K562 (cell line): ENCODE measurements at regions not wholly inside any gene's neighbourhood (a gene's known extent, or its start where the extent isn't known, plus 50 kb on each side); places are given as distances from the start of the nearest gene placed in this dataset.

Source experiments
- ATAC-seq: fragments of 200-7000 bp; cut with Tn5 transposase; 3 replicates; pipeline ENCODE4 v1.9.1; 2020; ENCODE audit warnings: moderate library complexity
- BruUV-seq: library from RNA; stranded (reverse); fragments of 400-500 nt; replicated peaks from 2 replicates; lab custom pipeline; 2021; lab: Mats Ljungman, UMichigan
- CTCF ChIA-PET: fragments of 300-600 bp; formaldehyde crosslinking; extraction: SDS; loops from one replicate; lab custom pipeline; 2021; ENCODE audit warnings: low intra/inter-chr PET ratio; lab: Yijun Ruan, JAX
- POLR2A ChIA-PET: fragments of 300-600, 350-650 bp; sonication (Branson Sonifier 250); formaldehyde crosslinking; extraction: SDS; loops from one replicate; lab custom pipeline; 2021; ENCODE audit warnings: antibody characterized with exemption, inconsistent platforms; lab: Yijun Ruan, JAX
- DNase-seq, 4 experiments: peaks; one replicate each; pipeline versions ENCODE4 v3.0.0 to v3.0.0-alpha.2; 2011 to 2018; ENCODE audit warnings: low spot score in 3 of 4, mixed read lengths in 3 of 4; ENCODE audit errors: extremely low read depth in 1 of 4
- FAIRE-seq: peaks from 2 replicates; lab custom pipeline; 2011; peaks lifted over from hg19 to GRCh38; lab: Jason Lieb, UNC
- H2AFZ ChIP-seq: 2 replicates; pipeline ENCODE4 v1.6.0; 2011; ENCODE audit warnings: low read depth, low read length, control low read depth, inconsistent platforms
- H3K27ac ChIP-seq: fragments of 200-600 bp; 3 replicates; pipeline ENCODE4 v1.8.0; 2011; ENCODE audit warnings: low read depth, mild to moderate bottlenecking, control low read depth, inconsistent platforms, low read length, moderate library complexity, mixed read lengths; ENCODE audit errors: extremely low read depth
- H3K27me3 ChIP-seq, 2 experiments: fragments of 300-600 bp in 1 of 2; 2 replicates in 1 of 2; 3 replicates in 1 of 2; pipeline versions ENCODE4 v1.6.0 to v1.8.0; 2011; ENCODE audit warnings: inconsistent platforms in 2 of 2, low read length in 2 of 2, mild to moderate bottlenecking in 1 of 2, mixed read lengths in 1 of 2, moderate library complexity in 1 of 2; ENCODE audit not compliant: control insufficient read depth in 2 of 2, insufficient read depth in 2 of 2
- H3K36me3 ChIP-seq: fragments of 300-600 bp; 3 replicates; pipeline ENCODE4 v1.8.0; 2011; ENCODE audit warnings: mild to moderate bottlenecking, low read length, inconsistent platforms; ENCODE audit not compliant: control insufficient read depth, insufficient read depth
- H3K4me1 ChIP-seq, 2 experiments: fragments of 200-600 bp in 1 of 2; replicated peaks in 1 of 2; 2 replicates in 1 of 2; 3 replicates in 1 of 2; pipeline versions ENCODE4 v1.5.1 to v1.8.0; 2011; ENCODE audit warnings: inconsistent platforms in 2 of 2, low read length in 2 of 2, mild to moderate bottlenecking in 1 of 2, mixed read lengths in 1 of 2, moderate library complexity in 1 of 2; ENCODE audit not compliant: control insufficient read depth in 2 of 2, insufficient read depth in 2 of 2
- H3K4me2 ChIP-seq: 2 replicates; pipeline ENCODE4 v1.6.1; 2011; ENCODE audit warnings: low read length, control low read depth, inconsistent platforms, mixed read lengths; ENCODE audit not compliant: insufficient read depth
- H3K4me3 ChIP-seq: fragments of 200-600 bp; sonication (generic), shearing (Covaris generic); 2 replicates; pipeline ENCODE4 v1.5.1; 2016; ENCODE audit warnings: control low read depth, inconsistent platforms
- H3K79me2 ChIP-seq: fragments of 200-600 bp; 3 replicates; pipeline ENCODE4 v1.8.0; 2011; ENCODE audit warnings: low read length, inconsistent platforms; ENCODE audit not compliant: control insufficient read depth, insufficient read depth
- H3K9ac ChIP-seq, 2 experiments: 2 replicates each; pipeline versions ENCODE4 v1.6.0 to v1.6.1; 2011; ENCODE audit warnings: low read depth in 2 of 2, low read length in 2 of 2, control low read depth in 1 of 2, inconsistent platforms in 1 of 2, mild to moderate bottlenecking in 1 of 2, mixed read lengths in 1 of 2; ENCODE audit not compliant: insufficient read depth in 1 of 2
- H3K9me1 ChIP-seq: one replicate; pipeline ENCODE4 v1.6.0; 2011; ENCODE audit warnings: inconsistent platforms, mild to moderate bottlenecking, low read length, moderate library complexity; ENCODE audit not compliant: control insufficient read depth, insufficient read depth
- H3K9me3 ChIP-seq: replicated peaks from 2 replicates; pipeline ENCODE4 v1.5.1; 2011; ENCODE audit warnings: low read depth, low read length, inconsistent platforms; ENCODE audit not compliant: control insufficient read depth, insufficient read depth
- H4K20me1 ChIP-seq: replicated peaks from 2 replicates; pipeline ENCODE4 v1.6.1; 2011; ENCODE audit warnings: low read length, inconsistent platforms, mixed read lengths; ENCODE audit not compliant: control insufficient read depth, insufficient read depth
- ELF2 ChIP-seq: fragments of 250-450 bp; sonication (Bioruptor Pico); IDR thresholded peaks from 2 replicates; pipeline ENCODE4 v1.5.0; 2021; ENCODE audit warnings: mild to moderate bottlenecking
- HDAC3 ChIP-seq: fragments of 450-650 bp; IDR thresholded peaks from 2 replicates; pipeline ENCODE4 v1.6.1; 2018; ENCODE audit warnings: borderline replicate concordance, mild to moderate bottlenecking, moderate library complexity; ENCODE audit not compliant: partially characterized antibody
- JUN ChIP-seq, 2 experiments: sonication (generic) in 1 of 2; formaldehyde crosslinking in 1 of 2; IDR thresholded peaks; 2 replicates each; pipeline versions ENCODE4 v1.6.1 to v1.8.0; 2012 to 2022; ENCODE audit warnings: borderline replicate concordance in 2 of 2, mild to moderate bottlenecking in 2 of 2, improper control_type of control experiment in 1 of 2, low read depth in 1 of 2, low read length in 1 of 2, missing genetic modification reagents in 1 of 2
- PTBP1 ChIP-seq: fragments of 200-400 bp; formaldehyde crosslinking; IDR thresholded peaks from 2 replicates; pipeline ENCODE4 v1.6.1; 2017; ENCODE audit warnings: low read depth, low read length
- TEAD1 ChIP-seq, 2 experiments: fragments of 450-650 bp in 1 of 2; sonication (generic) in 1 of 2; formaldehyde crosslinking; IDR thresholded peaks; 2 replicates each; pipeline versions ENCODE4 v1.4.0 to v1.8.0; 2020 to 2022; ENCODE audit warnings: mild to moderate bottlenecking in 2 of 2, missing genetic modification reagents in 1 of 2
- WGBS: fragments of 100-300 bp; shearing (Covaris generic); methylation state at CpG from one replicate; pipeline ENCODE4 v1.1.6; 2016; ENCODE audit warnings: low coverage, mixed read lengths; ENCODE audit not compliant: insufficient coverage; ENCODE audit errors: missing lambda C conversion rate; 5-methylcytosine and 5-hydroxymethylcytosine counted together
- in situ Hi-C: fragments of 300-500 bp; cut with MboI; formaldehyde crosslinking; loops from 4 replicates; pipeline ENCODE4 v1.15.0; 2018; ENCODE audit warnings: inconsistent platforms, mixed read lengths
- intact Hi-C: fragments of 100-400 bp; cut with micrococcal nuclease; formaldehyde crosslinking; loops from 2 replicates; pipeline ENCODE4 v1.14.2; 2022
- TF ChIP-seq, protein P1 (sequence below): fragments of 250-450 bp; sonication (Bioruptor Pico); IDR thresholded peaks from 2 replicates; pipeline ENCODE4 v1.4.0; 2020; ENCODE audit warnings: mild to moderate bottlenecking, moderate library complexity
- TF ChIP-seq, protein P2 (sequence below), 2 experiments: fragments of 450-650 bp; IDR thresholded peaks; 2 replicates each; pipeline ENCODE4 v1.6.1; 2018; ENCODE audit warnings: mild to moderate bottlenecking in 2 of 2, low read depth in 1 of 2; ENCODE audit not compliant: partially characterized antibody in 2 of 2
- TF ChIP-seq, protein P3 (sequence below): fragments of 150-350 bp; IDR thresholded peaks from 2 replicates; pipeline ENCODE4 v1.6.1; 2014; ENCODE audit warnings: low read depth, mild to moderate bottlenecking, low read length, borderline replicate concordance

DNA sequence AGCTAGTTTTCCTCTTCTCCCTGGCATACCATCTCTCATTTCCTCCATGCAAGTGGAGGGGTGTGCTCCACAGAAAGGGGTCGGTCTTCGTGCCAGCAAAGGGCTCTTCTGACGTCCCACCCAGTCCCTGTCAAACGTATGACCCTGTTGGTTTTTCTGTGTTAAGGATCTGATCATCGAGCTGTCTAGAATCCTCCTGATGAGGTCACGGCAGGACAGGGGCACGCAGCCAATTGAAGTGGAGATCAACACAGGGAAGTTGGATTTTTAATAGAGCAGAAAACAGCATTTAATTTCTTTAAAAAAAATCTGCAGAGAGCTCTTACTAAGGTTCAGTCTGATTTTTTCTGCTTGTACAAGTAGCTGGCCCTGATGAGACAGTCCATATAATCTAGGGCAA is 339.4 kb downstream of the TEX29 start:
- DNase-seq = no peak
- ATAC-seq = no peak
- no peaks in the 10 kb centered on the region for H4K20me1 ChIP-seq
- CTCF ChIA-PET = no interaction called here
- FAIRE-seq = no peak
- H3K9me3 ChIP-seq = no peaks in the 10 kb centered on the region
- H2AFZ ChIP-seq = no peak overlapping the region
- H3K27ac ChIP-seq = no peak overlapping the region
- no peak overlapping the region for H3K4me2 ChIP-seq
- TF ChIP-seq, protein P1, sequence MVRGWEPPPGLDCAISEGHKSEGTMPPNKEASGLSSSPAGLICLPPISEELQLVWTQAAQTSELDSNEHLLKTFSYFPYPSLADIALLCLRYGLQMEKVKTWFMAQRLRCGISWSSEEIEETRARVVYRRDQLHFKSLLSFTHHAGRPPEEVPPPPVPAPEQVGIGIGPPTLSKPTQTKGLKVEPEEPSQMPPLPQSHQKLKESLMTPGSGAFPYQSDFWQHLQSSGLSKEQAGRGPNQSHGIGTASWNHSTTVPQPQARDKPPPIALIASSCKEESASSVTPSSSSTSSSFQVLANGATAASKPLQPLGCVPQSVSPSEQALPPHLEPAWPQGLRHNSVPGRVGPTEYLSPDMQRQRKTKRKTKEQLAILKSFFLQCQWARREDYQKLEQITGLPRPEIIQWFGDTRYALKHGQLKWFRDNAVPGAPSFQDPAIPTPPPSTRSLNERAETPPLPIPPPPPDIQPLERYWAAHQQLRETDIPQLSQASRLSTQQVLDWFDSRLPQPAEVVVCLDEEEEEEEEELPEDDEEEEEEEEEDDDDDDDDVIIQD (CRISPR knock-in tag) = no peak
- no peak for TF ChIP-seq ELF2 (CRISPR knock-in tag)
- TF ChIP-seq, protein P2, sequence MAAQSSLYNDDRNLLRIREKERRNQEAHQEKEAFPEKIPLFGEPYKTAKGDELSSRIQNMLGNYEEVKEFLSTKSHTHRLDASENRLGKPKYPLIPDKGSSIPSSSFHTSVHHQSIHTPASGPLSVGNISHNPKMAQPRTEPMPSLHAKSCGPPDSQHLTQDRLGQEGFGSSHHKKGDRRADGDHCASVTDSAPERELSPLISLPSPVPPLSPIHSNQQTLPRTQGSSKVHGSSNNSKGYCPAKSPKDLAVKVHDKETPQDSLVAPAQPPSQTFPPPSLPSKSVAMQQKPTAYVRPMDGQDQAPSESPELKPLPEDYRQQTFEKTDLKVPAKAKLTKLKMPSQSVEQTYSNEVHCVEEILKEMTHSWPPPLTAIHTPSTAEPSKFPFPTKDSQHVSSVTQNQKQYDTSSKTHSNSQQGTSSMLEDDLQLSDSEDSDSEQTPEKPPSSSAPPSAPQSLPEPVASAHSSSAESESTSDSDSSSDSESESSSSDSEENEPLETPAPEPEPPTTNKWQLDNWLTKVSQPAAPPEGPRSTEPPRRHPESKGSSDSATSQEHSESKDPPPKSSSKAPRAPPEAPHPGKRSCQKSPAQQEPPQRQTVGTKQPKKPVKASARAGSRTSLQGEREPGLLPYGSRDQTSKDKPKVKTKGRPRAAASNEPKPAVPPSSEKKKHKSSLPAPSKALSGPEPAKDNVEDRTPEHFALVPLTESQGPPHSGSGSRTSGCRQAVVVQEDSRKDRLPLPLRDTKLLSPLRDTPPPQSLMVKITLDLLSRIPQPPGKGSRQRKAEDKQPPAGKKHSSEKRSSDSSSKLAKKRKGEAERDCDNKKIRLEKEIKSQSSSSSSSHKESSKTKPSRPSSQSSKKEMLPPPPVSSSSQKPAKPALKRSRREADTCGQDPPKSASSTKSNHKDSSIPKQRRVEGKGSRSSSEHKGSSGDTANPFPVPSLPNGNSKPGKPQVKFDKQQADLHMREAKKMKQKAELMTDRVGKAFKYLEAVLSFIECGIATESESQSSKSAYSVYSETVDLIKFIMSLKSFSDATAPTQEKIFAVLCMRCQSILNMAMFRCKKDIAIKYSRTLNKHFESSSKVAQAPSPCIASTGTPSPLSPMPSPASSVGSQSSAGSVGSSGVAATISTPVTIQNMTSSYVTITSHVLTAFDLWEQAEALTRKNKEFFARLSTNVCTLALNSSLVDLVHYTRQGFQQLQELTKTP (IDR thresholded peaks at IDR 0.05; ENCODE audit: low read depth in 1 of 2, partially characterized antibody in 2 of 2) = no peak
- TF ChIP-seq PTBP1 = no peak
- TF ChIP-seq TEAD1 (CRISPR knock-in tag; IDR thresholded peaks at IDR 0.05) = no peak
- TF ChIP-seq, protein P3, sequence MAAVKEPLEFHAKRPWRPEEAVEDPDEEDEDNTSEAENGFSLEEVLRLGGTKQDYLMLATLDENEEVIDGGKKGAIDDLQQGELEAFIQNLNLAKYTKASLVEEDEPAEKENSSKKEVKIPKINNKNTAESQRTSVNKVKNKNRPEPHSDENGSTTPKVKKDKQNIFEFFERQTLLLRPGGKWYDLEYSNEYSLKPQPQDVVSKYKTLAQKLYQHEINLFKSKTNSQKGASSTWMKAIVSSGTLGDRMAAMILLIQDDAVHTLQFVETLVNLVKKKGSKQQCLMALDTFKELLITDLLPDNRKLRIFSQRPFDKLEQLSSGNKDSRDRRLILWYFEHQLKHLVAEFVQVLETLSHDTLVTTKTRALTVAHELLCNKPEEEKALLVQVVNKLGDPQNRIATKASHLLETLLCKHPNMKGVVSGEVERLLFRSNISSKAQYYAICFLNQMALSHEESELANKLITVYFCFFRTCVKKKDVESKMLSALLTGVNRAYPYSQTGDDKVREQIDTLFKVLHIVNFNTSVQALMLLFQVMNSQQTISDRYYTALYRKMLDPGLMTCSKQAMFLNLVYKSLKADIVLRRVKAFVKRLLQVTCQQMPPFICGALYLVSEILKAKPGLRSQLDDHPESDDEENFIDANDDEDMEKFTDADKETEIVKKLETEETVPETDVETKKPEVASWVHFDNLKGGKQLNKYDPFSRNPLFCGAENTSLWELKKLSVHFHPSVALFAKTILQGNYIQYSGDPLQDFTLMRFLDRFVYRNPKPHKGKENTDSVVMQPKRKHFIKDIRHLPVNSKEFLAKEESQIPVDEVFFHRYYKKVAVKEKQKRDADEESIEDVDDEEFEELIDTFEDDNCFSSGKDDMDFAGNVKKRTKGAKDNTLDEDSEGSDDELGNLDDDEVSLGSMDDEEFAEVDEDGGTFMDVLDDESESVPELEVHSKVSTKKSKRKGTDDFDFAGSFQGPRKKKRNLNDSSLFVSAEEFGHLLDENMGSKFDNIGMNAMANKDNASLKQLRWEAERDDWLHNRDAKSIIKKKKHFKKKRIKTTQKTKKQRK = no peak
- no peak for TF ChIP-seq JUN (IDR thresholded peaks at IDR 0.05; ENCODE audit: borderline replicate concordance, low read depth, low read length)
- no peak for TF ChIP-seq JUN (CRISPR knock-in tag; IDR thresholded peaks at IDR 0.05; ENCODE audit: borderline replicate concordance)
- no peak for TF ChIP-seq HDAC3
- TF ChIP-seq, all 486 proteins: peak for 0
- H3K9ac ChIP-seq = no peak overlapping the region
- H3K4me1 ChIP-seq = no peaks in the 10 kb centered on the region
- no peaks in the 10 kb centered on the region for H3K9me1 ChIP-seq
- BruUV-seq = no TSS peak
- POLR2A ChIA-PET = no interaction called here
- WGBS = 0% methylated on average over 7 of the region's 7 CpGs
- H3K4me3 ChIP-seq = no peak overlapping the region
- no peaks in the 10 kb centered on the region for H3K36me3 ChIP-seq
- in situ Hi-C loops = loop anchor here (10.0 kb wide), 1 partner anchor 95 kb away; no protein-coding TSS in a partner anchor
- H3K27me3 ChIP-seq = peaks cover 0 to 25% of the 10 kb centered on the region in 2 experiments; a peak in 2 of 5 replicates
- intact Hi-C loops = no loop called here
- no peaks in the 10 kb centered on the region for H3K79me2 ChIP-seq
